ENCODE measurements at regions not wholly inside any gene's neighbourhood (a gene's known extent, or its start where the extent isn't known, plus 50 kb on each side); places are given as distances from the start of the nearest gene placed in this dataset.
"Not testable (repeated sequence)": the region's sequence is repeated elsewhere in the genome, so short reads cannot be mapped to it uniquely, and the experiment has no call there.

- H3K36me3 ChIP-seq (ENCODE audit: control insufficient read depth, insufficient read depth, low read length) = no peaks in the 10 kb centered on the region
- no peaks in the 10 kb centered on the region for H3K27me3 ChIP-seq (ENCODE audit: control insufficient read depth, insufficient read depth, low read length)
- no peaks in the 10 kb centered on the region for H3K9me3 ChIP-seq (ENCODE audit: control insufficient read depth, low read length)
- H3K27ac ChIP-seq = no peak overlapping the region
- H3K4me1 ChIP-seq = no peaks in the 10 kb centered on the region
- no peak overlapping the region for H3K4me3 ChIP-seq (ENCODE audit: low read depth, low read length)
- H3K4me2 ChIP-seq (ENCODE audit: low read length) = no peak overlapping the region
- H3K9ac ChIP-seq = no peak overlapping the region
- no peak overlapping the region for H2AFZ ChIP-seq
- no peaks in the 10 kb centered on the region for H3K79me2 ChIP-seq
- no peak for TF ChIP-seq CTCF (IDR thresholded peaks at IDR 0.05)
Measured at GRCh38 chr10:117768333-117769042, 225.9 kb downstream of the EMX2 start.

GRCh38 chr10:117775526-117775925 lies 233.0 kb downstream of the EMX2 start:
- TF ChIP-seq CTCF (IDR thresholded peaks at IDR 0.05) = no peak
- Histone ChIP-seq H3K79me2 (no peaks in the 10 kb centered on the region), H3K27me3 (ENCODE audit: control insufficient read depth, insufficient read depth, low read length) (no peaks in the 10 kb centered on the region), H3K9me3 (ENCODE audit: control insufficient read depth, low read length) (no peaks in the 10 kb centered on the region), H3K4me2 (ENCODE audit: low read length) (no peak overlapping the region), H3K36me3 (ENCODE audit: control insufficient read depth, insufficient read depth, low read length) (no peaks in the 10 kb centered on the region), H3K27ac (no peak overlapping the region), H3K9ac (no peak overlapping the region), H2AFZ (no peak overlapping the region), H3K4me1 (no peaks in the 10 kb centered on the region), H3K4me3 (ENCODE audit: low read depth, low read length) (no peak overlapping the region)

GRCh38 chr10:117777222-117777621 lies 234.7 kb downstream of the EMX2 start:
- H3K27me3 ChIP-seq (ENCODE audit: control insufficient read depth, insufficient read depth, low read length); H3K27ac ChIP-seq; H3K36me3 ChIP-seq (ENCODE audit: control insufficient read depth, insufficient read depth, low read length); H3K9ac ChIP-seq; H2AFZ ChIP-seq; H3K4me1 ChIP-seq; H3K9me3 ChIP-seq (ENCODE audit: control insufficient read depth, low read length); H3K4me2 ChIP-seq (ENCODE audit: low read length); H3K4me3 ChIP-seq (ENCODE audit: low read depth, low read length); H3K79me2 ChIP-seq: not testable (repeated sequence)

GRCh38 chr10:117778241-117778640 lies 235.7 kb downstream of the EMX2 start:
- no peak overlapping the region for H3K27ac ChIP-seq
- no peaks in the 10 kb centered on the region for H3K27me3 ChIP-seq (ENCODE audit: control insufficient read depth, insufficient read depth, low read length)
- H3K36me3 ChIP-seq (ENCODE audit: control insufficient read depth, insufficient read depth, low read length) = no peaks in the 10 kb centered on the region
- no peak overlapping the region for H3K9ac ChIP-seq
- no peaks in the 10 kb centered on the region for H3K4me1 ChIP-seq
- H3K4me2 ChIP-seq (ENCODE audit: low read length) = no peak overlapping the region
- no peak for TF ChIP-seq CTCF (IDR thresholded peaks at IDR 0.05)
- no peaks in the 10 kb centered on the region for H3K9me3 ChIP-seq (ENCODE audit: control insufficient read depth, low read length)
- H3K79me2 ChIP-seq = no peaks in the 10 kb centered on the region
- no peak overlapping the region for H3K4me3 ChIP-seq (ENCODE audit: low read depth, low read length)
- no peak overlapping the region for H2AFZ ChIP-seq

GRCh38 chr10:117780411-117780810 lies 237.9 kb downstream of the EMX2 start:
- Histone ChIP-seq H3K9me3 (ENCODE audit: control insufficient read depth, low read length) (no peaks in the 10 kb centered on the region), H3K36me3 (ENCODE audit: control insufficient read depth, insufficient read depth, low read length) (no peaks in the 10 kb centered on the region), H3K4me2 (ENCODE audit: low read length) (no peak overlapping the region), H3K27me3 (ENCODE audit: control insufficient read depth, insufficient read depth, low read length) (no peaks in the 10 kb centered on the region), H3K27ac (no peak overlapping the region), H3K4me1 (no peaks in the 10 kb centered on the region), H3K4me3 (ENCODE audit: low read depth, low read length) (no peak overlapping the region), H3K9ac (no peak overlapping the region), H2AFZ (no peak overlapping the region), H3K79me2 (no peaks in the 10 kb centered on the region)
- no peak for TF ChIP-seq CTCF (IDR thresholded peaks at IDR 0.05)

Measured in parathyroid adenoma (tissue), 2 donors.